CD1c-positive myeloid dendritic cell (primary cell): ENCODE measurements at regions not wholly inside any gene's neighbourhood (a gene's known extent, or its start where the extent isn't known, plus 50 kb on each side); places are given as distances from the start of the nearest gene placed in this dataset.

Experiments
- DNase-seq: peaks from one replicate; pipeline ENCODE4 v3.0.0-alpha.2; 2016; ENCODE audit errors: extremely low spot score

DNA sequence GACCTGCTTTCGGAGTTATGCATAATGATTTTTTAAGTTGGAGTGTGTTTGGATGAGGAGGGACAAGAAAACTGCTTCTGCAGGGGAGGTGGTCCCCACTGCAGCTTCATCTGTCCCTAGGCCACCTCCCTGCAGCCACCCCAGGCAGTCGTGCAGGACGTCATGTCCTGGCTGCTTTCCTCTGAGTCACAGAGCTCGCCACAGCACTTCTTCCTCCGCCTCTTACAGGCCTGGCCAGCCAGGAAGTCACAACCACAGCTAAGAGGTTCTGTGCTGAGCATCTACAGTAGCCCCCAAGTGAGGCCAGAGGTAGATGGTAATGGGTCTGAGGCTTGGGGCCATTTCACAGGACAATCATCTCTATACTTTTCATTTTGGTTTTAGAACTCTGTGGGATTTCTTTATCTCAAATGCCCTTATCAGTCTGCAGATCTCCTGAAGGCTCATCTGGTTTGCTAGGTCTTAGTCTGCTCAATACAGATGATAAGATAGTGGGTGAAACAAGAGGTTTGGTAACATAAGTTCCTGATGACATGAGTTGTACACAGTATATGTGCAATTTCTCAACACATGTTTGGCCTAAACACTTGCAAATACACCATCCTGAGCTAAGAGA lies 106.4 kb downstream of the ARF6 start:
- DNase-seq: peak; percentile 84

DNA sequence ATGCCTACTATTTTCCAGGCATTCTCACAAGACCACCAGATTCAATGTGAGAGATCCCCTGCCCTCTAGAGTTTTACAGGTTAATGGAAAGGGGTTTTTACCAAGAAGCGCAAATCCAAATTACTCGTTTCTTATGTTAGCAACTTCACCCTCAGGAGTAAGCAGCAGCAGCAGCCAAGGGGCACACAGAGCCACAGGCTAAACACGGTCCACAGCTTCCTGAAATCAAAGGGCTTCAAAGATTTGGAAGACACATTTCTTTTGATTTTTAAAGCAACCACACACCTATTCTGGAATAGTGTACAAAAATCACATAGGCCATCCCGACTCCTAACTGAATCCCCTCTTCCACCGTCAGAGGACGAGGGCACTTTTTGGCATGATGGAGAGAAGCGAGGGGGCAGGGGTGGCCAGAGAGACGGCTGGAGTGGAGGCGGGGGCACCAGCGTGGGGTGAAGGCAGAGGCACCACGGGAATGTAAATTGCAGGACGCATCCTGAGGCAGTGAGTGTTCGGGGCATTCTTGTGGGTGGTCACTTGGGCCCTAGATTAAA lies 107.0 kb downstream of the ARF6 start:
- peak; percentile 23 for DNase-seq

DNA sequence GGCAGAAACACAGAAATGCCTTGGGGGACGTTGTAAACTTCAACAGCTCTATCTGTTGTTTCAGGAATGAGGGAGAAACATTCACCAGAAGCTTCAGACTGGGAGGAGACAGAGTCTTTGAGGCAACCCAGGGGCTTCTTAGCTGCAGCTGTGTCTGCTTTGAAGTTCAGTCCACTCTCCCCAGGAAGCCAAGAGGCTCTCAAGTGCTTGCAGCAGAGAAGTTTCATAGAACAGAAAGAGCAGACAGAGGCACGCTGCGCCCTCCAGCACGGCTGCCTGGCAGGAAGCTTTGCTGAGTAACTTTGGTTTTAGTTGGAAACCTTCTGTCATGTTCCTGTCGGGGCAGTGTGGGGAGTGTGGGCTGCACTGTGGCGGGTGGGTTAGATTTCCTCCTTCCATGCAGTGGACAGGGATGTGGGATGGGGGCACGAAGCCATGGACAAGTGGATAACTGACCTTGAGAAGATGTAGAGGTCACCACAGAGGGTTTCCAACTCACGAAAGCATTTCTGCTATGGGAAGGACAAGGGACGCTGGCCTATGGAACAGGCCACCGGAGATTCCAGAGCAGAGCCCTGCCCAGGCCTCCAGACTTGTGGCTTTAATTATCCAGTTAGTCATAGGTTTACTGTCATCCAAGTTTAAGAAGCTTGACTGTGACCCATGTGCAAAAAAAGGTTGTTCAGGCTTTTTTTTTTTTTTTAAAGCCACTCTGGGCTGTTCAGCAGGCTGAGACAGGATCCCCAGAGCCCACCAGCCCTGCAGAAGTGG lies 107.7 kb downstream of the ARF6 start:
- peak; percentile 86 for DNase-seq

DNA sequence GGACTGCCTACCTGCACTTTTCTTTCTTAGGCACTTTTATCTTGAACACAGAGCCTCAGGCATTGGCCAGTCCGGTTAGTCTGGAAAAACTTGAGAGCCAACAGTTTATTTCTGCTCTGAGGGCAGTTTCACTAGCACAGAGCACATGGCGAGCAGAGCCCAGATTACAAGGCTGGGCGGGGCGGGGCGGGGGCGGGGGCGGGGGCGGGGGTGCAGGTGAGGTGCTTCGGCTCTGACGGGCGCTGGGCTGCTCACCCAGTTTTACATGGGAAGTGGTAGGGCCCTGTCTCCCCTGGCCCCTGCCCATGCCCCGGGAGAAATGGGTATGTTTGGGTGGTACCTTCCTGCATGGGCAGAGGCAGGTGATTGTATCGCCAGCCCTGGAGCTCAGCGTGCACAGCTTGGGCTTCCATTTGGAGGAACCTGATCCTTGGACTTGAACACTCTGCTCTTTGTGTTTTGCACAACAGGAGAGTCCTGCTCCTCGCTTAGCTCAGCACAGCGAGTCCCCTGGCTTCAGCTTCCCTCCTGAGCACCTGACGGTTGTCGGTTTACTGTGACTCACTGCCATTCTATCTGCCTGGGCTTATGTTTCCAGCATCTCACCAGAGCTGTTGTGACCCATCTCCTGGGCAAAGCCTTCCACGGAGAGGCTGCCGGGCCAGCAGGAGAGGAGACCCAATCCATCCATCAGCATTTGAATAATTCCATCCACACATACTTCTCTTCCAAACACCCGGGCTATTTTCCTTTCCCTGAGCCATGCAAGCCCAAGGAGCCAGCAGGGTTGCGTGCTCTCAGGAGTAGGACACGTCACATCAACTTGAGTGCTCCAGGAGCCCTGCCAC lies 108.5 kb downstream of the ARF6 start:
- DNase-seq: peak; percentile 66

- DNase-seq: peak; percentile 61
Observed at GRCh38 chr14:50001999-50002925, 109.4 kb downstream of the ARF6 start.

DNA sequence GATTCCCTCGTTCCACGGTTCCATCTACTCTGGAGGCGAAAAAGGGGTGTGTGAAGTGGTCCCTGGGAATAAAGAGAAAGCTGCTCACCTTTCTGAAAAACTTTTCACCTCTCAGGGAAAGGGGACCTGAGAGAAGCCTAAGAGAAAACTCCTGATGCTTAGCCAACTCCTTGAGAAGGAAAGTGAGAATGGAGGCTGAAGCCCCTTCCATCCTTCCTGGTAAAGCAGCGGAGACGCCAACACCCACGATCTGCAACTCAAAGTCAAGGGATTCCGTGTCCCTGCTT lies 110.0 kb downstream of the ARF6 start:
- no peak for DNase-seq

GRCh38 chr14:50003213-50004021 lies 110.5 kb downstream of the ARF6 start:
- DNase-seq: peak; percentile 93

DNA sequence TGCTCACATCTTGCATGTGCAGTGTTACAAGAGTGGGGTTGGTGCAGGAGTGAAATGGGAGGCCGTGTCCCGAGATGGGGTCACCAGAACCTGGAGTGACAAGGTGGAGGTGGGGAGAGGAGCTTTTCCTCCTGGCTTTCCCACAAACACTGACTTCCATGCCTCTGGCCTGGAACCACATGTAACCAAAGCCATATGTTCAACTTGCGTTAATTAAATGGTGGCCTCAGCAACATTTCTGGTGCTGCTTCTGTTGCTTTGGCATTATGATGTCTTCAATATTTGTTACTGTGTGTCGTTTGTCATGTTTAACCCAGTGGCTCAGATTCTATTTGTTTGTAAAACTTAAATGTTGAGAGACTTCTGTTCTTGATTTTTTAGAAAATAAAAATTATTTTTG lies 110.2 kb downstream of the VCPKMT start:
- no peak for DNase-seq

GRCh38 chr14:50007123-50007903 lies 109.1 kb downstream of the VCPKMT start:
- no peak for DNase-seq

DNA sequence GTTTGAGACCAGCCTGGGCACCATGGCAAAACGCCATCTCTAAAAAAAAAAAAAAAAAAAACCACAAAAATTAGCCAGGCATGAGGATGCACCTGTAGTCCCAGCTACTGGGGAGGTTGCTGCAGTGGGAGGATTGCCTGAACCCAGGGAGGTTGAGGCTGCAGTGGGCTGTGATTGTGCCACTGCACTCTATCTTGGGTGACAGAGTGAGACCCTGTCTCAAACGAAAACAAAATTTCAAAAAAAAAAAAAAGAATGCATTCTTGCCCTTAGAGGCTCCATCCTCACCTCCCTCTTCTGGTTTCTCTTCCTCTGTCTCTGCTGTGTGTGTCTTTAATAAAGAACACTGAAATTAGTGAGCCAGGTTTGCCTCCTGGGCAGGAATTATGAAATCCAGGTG lies 107.8 kb downstream of the VCPKMT start:
- no peak for DNase-seq

- no peak for DNase-seq
Observed at GRCh38 chr14:50008974-50009373, 107.4 kb downstream of the VCPKMT start.

- DNase-seq: no peak
Observed at GRCh38 chr14:50010752-50011151, 105.6 kb downstream of the VCPKMT start.

DNA sequence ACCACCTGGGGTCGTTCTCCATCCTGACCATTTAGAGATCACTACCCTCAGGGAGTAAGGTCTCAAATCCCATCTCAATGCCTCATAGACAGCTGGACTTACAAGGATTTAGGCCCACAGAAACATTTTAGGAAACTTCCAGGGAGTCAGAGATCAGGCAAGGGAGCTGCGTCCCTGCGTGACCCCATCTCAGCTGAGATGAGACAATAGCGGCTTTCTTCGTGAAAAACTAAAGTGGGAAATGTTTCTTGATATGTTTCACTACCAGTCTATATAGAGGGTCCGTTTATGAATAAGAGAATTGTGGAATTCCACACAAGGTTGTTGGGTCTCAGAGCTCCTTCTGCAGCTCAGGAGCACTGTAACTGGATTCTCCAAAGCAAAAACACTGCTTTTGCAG lies 105.1 kb downstream of the VCPKMT start:
- DNase-seq: no peak

DNA sequence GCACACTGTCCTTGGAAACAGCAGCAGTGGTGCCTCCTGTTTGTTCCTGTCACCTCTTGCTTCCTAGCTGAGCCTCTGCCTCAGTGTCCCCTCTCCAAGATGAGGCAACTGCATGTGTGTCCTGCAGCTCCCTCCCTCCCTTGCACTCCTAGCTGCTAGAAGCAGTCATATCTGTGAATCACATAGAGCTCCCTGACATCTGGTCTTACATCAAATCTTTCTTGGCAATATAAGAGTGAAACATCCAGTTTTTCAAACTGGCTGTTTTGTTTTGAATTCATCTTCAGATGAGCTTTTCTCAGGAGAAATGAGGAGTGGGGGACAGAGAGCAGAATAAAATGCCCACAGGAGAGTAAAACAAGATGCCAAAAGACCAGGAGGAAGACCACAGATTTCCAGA lies 103.7 kb downstream of the VCPKMT start:
- DNase-seq: no peak

DNA sequence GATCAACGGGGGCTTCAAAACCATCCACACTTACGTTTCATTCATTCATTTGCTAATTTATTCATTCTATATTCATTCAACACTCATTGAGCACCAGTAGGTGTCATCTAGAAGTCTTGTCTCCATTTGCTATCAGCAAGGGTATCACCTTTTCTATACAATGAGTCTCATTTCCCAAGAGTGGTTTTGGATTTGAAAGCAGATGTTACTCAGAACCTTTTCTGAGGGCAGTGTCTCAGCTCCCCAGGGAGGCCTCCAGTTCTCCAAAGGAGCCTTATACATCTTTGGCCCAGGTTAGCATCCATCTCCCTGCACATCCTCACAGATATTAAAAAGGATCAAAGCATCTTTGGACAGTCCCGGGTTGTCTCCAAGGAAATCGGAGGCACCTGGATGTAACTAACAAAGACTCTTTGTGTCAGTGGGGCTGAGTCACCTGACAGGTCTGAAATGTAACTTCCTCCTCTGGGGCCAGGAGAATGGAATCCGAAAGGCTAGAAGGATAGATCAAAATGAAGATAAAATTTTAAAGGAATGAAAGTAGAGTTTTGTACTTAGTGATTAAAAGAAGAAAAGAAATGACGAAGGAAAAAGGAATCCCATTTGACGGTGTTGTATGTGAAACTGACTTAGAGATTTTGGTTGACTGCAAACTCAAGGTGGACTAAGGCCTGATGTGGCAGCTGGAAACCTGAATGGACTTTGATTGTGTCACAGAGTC lies 103.0 kb downstream of the VCPKMT start:
- no peak for DNase-seq

- no peak for DNase-seq
Observed at GRCh38 chr14:50013934-50014333, 102.4 kb downstream of the VCPKMT start.

DNA sequence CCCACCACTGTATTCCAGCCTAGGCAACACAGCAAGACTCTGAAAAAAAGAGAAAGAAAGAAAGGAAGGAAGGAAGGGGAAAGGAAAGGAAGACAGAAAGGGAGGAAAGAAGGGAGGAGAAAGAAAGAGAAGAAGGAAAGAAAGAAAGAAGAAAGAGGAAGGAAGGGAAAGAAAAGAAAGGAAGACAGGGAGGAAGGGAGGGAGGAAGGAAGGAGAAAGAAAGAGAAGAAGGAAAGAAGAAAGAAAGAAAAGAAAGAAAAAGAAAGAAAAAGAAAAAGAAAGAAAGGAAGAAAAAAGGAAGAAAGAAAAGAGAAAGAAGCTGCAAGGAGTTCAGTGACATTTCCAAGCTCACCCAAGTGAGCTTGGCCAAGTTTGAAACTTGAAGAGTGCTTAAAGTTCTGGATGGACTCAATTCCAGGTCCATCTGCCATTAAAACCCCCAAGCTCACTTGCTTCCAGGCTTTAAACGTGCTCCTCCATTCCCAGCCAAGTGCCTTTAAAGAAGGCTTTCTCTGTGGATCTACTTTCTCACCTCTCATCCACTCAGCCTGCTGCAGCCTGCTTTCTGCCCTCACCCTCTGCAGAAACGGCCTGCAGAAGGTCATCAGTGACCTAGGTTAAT lies 101.5 kb downstream of the VCPKMT start:
- DNase-seq: no peak

GRCh38 chr14:50015716-50016115 lies 100.7 kb downstream of the VCPKMT start:
- DNase-seq: peak; percentile 47
